GM21528 (cell line): ENCODE measurements at regions not wholly inside any gene's neighbourhood (a gene's known extent, or its start where the extent isn't known, plus 50 kb on each side); places are given as distances from the start of the nearest gene placed in this dataset.
"Not testable (repeated sequence)": the region's sequence is repeated elsewhere in the genome, so short reads cannot be mapped to it uniquely, and the experiment has no call there.

Experiments used
- ATAC-seq: cut with Tn5 transposase; IDR thresholded peaks from one replicate; pipeline ENCODE4 v1.9.1; 2021; ENCODE audit warnings: mild to moderate bottlenecking, moderate library complexity; ENCODE audit not compliant: unreplicated experiment, low FRiP score

DNA sequence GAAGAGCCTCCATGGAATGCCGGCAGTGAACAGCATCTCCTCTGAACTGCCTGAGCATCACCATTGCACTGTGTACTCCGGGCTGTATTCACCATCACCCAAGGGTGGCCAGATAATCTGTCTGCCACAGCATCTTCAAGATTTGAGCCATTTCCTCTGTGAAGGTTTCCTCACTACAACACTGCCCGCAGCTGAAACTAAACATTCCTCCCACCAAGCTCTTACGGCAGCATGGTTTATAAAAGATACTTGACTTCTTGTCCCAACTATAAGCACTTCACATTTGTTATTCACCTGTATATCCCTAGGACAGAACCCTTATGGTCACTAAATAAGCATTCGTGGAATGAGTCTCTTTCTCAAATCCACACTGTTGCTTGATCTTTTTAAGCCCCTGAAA, 125.9 kb downstream of the SST start:
- no peak for ATAC-seq

DNA sequence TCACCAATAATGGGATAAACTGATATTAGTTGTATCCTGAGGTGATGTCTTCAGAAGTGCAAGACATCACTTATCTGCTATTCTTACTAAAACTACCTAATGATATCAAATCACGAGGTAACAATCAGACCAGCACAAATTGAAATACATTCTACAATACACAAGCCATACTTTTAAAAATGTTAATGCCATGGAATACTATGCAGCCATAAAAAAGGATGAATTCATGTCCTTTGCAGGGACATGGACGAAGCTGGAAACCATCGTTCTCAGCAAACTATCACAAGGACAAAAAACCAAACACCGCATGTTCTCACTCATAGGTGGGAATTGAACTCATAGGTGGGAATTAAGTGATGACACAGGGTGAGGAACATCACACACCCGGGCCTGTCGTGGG, 129.3 kb downstream of the SST start:
- ATAC-seq = no peak

DNA sequence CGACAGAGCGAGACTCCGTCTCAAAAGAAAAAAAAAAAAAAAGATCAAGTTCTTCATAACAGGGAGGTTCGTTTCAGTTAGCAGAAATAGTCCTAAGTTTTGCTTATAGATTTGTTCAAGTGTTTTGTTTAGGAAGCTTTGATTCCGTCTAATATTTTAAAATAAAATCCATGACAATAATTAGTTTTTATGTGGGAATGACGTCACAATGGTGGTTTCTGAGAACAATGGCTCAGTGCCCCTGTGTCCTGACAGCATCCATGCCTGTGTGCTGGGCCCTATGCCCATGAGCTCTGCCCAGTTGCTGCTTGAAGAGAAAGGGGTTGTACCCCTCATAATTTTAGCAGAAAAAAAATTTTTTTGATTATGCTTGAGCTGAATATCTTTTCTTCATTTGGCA, 134.0 kb downstream of the SST start:
- no peak for ATAC-seq

DNA sequence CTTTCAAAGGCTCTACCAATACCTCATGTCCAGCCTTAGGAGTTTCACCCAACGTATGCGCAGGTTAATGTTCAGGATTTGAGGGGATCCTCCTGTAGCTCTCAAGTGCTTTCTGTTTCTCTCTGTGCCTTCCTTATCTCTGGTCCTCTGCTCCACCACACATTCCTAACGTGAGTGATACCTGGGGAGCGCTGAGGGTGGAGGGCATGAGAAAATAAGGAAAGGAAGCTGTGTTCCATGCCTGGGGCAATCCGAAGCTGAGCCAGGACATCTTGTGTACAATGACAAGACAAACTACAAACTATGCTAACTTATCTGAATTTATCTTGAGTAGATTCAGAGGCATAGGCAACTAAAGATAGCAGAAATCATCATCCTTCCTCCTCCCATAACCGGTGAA, 136.4 kb downstream of the SST start:
- ATAC-seq = no peak

GRCh38 chr3:187531831-187532230, 138.4 kb downstream of the SST start:
- no peak for ATAC-seq

DNA sequence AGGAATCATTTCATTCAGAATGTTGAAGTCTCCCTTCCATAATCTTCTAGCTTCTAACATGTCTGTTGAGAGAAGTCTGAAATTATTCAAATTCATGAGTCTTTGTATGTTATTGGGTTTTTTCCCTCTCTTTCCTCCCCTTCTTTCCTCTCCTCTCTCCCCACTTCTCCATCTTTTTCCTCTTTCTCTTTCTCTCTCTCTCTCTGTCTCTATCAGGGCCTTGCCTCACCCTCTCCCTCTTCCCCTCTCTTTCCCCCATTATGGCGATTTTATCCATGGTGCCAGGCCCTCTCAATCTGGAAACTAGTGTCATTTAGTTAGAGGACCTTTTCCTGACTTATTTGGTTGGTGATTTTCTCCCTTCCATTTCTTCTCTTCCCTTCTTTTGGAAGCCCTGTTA, 147.3 kb downstream of the SST start:
- ATAC-seq = no peak

DNA sequence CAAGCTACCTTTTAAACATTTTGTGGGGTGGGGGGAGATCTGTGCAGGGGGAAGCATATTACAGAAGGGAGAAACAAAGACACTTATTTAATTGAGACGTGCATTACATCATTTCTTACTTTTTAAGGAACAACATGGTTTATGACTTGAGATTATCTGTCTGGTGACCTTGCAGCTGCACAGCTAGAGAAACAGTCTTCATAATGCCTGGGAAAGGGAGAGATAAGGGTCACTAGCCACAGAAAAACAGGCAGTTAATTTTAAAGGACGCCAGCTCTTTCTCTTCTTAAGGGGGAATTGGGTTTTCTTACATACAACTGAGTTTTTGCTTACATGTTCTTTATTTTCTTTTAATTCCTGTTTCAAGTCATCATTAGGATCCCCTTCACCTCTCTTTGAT, 147.9 kb downstream of the SST start:
- no peak for ATAC-seq

DNA sequence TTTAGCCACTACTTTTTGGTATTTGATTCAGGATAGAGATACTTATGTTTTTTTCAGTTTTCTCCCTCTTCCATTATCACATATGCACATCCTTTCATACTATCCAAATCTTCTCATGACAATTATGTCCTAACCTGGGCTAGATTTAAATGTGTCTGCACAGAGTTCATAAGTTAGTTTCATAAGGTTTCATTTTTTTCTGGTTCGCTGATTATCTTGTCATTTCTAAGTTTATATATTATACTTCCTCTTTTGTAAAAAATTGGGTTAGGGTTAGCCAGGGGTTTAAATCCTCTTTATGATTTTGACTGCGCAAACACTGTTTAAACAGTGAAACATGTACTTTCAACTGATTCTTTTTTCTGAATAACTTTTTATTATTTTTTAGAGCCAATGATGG, 148.6 kb downstream of the SST start:
- no peak for ATAC-seq

DNA sequence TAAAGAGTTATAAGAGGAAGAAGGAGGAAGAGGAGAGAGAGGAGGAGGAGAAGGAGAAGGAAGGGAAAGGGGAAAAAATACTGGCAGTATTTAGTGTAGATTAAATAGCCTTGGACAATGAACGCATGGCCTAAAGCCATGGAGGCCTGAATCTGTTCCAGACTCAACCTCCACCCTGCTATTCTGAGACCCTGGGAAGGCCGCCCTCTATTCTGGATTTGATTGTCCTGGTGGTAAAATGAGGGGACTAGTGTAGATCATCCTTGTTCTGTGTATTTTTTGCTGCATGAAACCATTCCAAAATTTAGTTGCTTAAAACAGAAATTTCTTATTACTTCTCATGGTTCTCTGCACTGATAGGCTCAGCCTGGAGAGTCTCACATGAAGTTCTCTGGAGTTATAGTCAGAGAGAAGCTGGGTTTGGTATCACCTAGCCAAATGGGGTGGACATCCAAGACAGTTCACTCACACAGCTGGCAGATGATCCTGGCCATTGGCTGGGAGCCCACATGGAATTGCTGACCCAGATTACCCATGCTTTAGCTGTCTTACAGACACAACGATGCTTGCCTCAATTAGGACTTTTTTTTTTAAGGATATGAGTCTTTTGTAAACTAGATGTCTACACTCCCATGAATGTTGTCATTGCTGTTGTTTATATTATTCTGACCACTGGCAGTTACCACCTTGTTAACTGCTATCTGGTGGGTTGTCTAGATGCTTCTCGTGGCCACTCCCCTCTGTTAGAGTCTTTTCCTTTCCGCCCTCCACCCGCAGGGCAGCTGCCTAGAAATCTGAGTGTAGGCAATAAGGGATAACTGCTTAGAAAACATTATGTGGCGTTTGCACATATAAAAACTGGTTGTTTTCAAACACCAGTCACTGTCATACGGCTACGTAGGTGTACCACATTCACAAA, 149.9 kb downstream of the SST start:
- no peak for ATAC-seq

- ATAC-seq = no peak
Measured at GRCh38 chr3:187519428-187519890, 150.7 kb downstream of the SST start.

- no peak for ATAC-seq
Measured at GRCh38 chr3:187518616-187519015, 150.4 kb downstream of the RTP4 start.

DNA sequence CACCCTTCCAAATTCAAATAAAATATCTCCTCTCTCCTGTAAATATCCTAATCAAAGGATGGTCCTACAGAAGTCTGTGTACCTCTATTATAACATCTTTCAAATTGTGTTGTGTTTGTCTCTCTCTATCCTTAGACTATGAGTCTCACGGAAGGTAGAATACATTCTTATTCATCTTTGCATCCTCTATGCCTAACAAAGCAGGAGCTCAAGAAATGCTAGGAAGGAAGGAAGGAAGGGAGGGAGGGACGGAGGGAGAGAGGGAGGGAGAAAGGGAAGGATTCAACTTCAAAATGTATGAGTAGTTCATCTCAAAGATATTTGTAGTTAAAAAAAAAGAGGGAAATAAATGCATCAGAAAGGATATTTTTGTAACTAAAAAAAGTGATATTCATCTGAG, 150.0 kb downstream of the RTP4 start:
- no peak for ATAC-seq

GRCh38 chr3:187516446-187517185, 148.4 kb downstream of the RTP4 start:
- ATAC-seq = no peak

DNA sequence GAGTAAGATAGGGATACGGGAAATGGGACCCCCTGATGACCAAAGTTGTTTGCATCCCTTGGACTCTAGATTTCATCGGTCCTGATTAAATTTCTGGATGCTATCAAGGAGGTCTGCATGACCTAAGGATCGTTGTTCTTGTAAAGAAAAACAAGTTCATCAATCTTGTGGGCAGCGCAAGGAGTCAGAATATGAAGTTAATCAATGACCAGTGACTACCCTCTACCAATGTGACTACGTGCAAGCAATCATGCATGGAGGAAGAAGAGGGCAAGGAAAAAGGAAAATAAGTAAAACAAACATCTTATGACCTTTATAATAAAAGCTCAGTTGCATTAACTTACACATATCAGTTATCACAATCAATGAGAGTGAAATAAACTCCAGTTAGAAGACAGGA, 139.7 kb downstream of the RTP4 start:
- no peak for ATAC-seq

DNA sequence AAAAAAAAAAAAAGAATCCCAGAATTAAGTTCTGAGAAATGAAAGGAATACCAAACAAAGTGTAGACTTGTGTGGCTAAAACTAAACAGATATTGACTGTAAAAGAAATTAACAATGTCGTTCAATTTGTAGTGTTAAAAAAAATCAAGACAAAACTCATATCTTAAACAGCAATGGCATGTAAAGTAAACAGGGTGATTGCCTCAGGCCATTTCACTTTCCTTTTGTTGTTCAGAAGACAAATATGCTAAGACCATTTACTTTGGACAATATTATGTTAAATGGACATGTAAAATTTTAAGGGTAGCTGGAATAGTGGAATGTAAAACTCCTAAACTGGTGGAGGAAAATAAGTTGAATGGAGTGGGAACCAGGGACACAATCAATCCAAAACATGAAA, 139.1 kb downstream of the RTP4 start:
- ATAC-seq = no peak

- no peak for ATAC-seq
Measured at GRCh38 chr3:187504435-187504834, 136.2 kb downstream of the RTP4 start.

- ATAC-seq = no peak
Measured at GRCh38 chr3:187498211-187498724, 130.1 kb downstream of the RTP4 start.

- ATAC-seq = no peak
Measured at GRCh38 chr3:187497052-187497451, 128.9 kb downstream of the RTP4 start.

DNA sequence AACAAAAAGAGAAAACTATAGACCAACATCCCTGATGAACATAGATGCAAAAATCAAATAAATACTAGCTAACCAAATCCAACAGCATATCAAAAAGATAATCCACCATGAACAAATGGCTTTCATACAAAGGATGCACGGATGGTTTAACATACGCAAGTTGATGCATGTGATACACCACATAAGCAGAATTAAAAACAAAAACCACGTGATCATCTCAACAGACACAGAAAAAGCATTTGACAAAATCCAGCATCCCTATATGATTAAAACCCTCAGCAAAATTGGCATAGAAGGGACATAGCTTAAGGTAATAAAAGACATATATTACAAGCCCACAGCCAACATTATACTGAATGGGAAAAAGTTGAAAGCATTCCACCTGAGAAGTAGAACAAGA, 125.9 kb downstream of the RTP4 start:
- ATAC-seq = not testable (repeated sequence)

DNA sequence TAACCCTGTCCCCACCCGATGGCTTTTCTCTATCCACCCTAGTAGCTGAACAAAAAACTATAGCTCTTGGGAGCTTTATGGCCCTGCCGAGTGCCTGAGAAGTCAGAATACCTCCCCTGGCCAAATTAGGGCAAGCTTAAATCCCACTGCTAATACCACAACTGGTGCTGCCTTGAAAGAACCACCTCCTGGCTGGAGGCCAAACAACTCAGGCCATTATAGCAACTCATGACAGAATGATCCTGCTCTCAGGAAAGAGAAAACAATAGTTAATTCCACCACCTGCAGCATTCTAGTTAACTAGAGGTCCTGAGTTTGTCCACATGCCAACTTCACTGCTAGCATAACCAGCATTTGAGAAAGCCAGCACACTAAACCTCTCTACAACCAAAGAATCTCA, 123.2 kb downstream of the RTP4 start:
- no peak for ATAC-seq

- no peak for ATAC-seq
Measured at GRCh38 chr3:187490366-187490765, 122.2 kb downstream of the RTP4 start.
